Activated T-helper 1 cell treated with Interleukin-2 at 50 U/mL for 16 hours (primary cell): ENCODE measurements at regions not wholly inside any gene's neighbourhood (a gene's known extent, or its start where the extent isn't known, plus 50 kb on each side); places are given as distances from the start of the nearest gene placed in this dataset.
"Not testable (repeated sequence)": the region's sequence is repeated elsewhere in the genome, so short reads cannot be mapped to it uniquely, and the experiment has no call there.

Experiments used
- DNase-seq: peaks from one replicate; pipeline ENCODE4 v3.0.0-alpha.2; 2020; ENCODE audit warnings: low read depth

GRCh38 chr2:146388757-146389156, 1456.1 kb upstream of the ACVR2A start:
- no peak for DNase-seq

GRCh38 chr2:146386096-146386495, 1458.7 kb upstream of the ACVR2A start:
- no peak for DNase-seq

DNA sequence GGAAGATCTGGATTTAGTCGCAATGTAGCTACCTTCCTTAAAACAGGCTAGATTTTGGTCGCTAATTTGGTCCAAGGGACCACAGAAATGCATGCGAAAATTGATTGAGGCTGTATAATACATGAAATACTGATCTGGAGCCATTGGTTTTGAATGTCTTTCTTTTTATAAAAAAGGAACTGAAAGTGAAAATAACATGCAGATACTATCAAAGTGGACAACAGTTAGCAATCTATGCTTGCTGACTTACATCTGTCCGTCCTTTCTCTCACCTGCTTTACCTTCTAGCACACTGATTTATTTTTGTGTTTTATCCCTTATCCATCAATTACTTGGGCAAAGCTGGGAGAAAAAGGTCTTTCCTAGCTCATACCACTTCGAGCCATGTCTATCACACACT, 1459.8 kb upstream of the ACVR2A start:
- DNase-seq, result no peak

DNA sequence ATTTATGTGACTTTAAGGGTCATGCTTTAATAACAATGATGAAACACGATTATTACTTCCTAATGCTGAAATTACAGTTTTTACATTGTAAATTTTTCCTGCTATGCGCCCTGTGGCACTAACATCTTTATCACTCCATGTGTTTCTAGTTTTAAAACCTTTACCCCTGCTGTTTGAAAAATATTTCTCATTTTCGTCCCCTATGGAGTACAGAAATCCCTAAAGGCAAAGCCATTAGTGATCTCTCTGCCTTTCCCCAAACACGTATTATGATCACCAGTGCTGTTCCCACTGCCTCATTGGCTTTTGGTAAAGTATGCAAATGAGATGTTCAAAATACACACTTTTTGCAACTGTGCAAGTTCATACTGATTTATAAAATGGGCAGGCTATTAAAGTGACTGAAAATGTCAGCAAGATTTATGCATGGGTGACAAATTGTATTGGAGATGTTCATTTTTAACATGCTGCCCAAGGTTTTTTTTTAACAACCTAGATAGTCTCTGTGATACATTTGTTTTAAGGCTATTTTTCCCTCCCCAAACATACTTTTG, 1468.2 kb upstream of the ACVR2A start:
- DNase-seq, result no peak

DNA sequence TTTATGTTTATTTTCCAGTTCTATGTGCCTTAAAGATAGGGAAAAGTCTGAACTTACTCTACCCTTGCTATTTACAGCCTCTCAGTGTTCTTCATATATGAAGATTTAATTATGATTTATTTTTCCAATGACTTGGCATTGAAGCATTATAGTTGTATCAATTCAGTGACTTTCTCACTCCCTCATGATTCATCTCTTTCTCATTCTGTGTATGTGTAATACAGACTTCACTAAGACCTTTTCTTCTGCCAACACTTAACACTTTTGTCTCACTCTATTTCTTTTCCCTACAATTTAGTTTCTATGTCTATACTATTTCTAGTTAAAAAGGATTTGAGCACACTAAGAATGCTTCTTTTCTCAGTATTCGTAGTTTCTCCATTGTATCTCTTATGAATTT, 1470.3 kb upstream of the ACVR2A start:
- DNase-seq, result no peak

DNA sequence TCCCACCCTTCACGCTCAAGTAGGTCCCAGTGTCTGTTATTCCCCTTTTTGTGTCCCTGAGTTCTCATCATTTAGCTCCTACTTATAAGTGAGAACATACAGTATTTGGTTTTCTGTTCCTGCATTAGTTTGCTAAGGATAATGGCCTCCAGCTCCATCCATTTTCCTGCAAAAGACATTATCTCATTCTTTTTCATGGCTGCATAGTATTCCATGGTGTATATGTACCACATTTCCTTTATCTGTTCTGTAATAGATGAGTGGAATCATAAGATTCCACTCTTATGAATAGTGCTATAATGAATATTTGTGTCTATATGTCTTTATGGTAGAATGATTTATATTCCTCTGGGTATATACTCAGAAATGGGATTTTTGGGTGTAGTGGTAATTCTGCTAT, 1473.5 kb upstream of the ACVR2A start:
- DNase-seq, result not testable (repeated sequence)

DNA sequence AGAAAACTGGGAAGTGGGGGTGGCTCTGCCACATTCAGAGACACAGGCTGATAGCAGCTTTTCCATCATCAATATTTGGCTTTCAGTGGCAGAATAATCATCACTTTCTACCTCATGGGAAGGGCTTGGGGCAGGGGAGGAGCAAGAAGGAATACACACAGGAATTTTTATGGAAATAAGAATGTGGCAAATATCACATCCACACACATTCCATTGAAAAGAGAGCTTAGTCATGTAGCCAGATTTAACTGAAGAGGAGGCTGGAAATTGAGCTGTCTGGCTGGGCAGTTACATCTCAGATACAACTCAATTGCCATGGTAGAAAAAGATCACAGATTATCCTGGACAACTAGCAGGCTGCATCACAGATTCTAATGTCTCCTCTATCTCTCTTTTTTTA, 1474.0 kb upstream of the ACVR2A start:
- DNase-seq, result no peak

DNA sequence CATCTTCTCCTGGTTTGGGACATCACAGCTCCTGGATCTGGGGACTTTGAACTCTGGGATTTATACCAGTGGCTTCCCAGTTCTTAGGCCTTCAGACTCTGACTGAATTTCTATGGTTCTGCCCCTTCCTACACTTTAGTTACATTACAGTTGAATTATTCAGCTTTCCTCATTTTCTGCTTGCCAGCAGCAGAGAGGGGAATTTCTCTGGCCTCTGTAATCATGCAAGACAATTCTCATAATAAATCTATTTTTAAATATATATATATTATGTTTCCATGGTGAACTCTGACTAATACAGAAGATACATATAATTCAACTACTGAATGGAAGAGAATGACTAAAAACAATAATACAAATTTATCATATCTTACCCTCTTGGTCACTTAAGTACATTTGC, 1478.6 kb upstream of the ACVR2A start:
- no peak for DNase-seq

DNA sequence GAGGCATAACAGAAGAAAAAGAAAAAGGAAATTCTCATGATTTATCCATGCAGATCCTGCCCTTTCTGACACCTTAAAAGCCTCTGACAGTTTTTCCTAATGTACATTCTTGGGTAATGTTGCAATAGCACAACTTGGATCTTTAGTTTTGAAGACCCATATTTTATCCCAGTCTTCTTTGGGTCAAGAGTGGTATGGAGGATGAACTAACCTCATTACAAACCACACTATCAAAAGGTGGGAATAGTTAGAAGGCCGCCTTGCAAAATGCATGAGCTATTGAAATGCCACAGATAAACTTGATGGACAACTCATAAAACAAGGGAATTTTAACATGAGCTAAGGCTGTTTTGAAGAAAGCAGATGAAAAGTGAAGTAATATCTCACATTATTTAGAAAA, 1479.8 kb upstream of the ACVR2A start:
- DNase-seq, result no peak

GRCh38 chr2:146363731-146364130, 1481.1 kb upstream of the ACVR2A start:
- DNase-seq, result no peak

GRCh38 chr2:146351689-146352088, 1493.1 kb upstream of the ACVR2A start:
- no peak for DNase-seq

- DNase-seq, result no peak
These were observed 1495.5 kb upstream of the ACVR2A start for GRCh38 chr2:146349334-146349733.

DNA sequence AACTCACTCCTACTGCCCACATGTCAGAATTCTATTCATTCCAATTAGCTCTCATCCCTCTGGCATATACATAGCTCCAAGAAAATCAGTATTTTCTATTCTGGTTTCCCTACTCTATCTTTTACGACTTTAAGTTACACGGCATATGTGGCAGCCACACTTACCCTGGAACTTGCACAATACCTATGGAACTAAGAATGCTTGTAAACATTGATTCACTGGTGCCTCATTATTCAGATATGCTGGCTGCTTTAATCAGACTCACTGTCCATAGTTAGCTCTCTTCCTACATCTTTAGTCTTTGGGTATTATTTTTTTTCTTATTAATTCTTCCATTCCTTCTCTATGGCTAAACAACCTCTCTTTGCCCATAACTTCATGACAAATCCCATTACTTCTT, 1519.9 kb upstream of the ACVR2A start:
- no peak for DNase-seq

DNA sequence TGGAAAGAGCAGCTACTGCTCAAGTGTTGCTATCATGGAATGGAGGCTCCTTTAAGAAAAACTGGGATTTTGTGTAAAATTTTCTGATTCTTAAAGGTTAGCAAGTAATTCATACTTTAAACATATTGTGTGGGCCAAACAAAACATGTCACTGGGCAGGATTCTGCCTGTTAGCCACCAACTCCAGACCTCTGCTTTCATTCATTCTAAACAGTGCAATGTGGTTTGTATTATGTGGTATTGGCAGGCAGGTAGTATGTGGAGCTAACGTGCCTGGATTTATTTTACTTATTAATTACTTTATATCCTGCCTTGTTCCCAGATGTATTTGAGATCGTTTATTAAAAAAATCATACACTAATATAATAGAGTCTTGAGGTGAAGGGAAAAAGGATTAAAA, 1521.3 kb upstream of the ACVR2A start:
- DNase-seq, result no peak

GRCh38 chr2:146321175-146321574, 1523.7 kb upstream of the ACVR2A start:
- no peak for DNase-seq

DNA sequence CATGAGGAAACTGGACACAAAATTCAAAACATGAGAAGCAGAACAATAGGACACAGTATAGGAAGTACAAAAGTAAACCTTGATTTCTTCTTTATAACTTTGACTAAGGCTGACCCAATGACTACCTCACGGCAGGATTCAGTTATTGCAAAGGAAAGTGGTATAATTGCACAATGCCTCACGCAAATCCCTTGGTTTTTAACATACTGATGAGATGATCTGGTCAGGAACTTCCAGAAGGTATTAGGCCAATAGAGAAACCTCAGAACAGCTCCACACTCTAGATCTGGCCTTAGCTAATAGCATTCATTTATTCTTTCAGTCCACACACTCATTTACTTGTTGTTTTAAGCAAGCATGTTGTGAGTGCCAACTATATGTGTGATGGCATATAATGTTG, 1526.9 kb upstream of the ACVR2A start:
- no peak for DNase-seq

GRCh38 chr2:146312899-146313298, 1531.9 kb upstream of the ACVR2A start:
- no peak for DNase-seq

GRCh38 chr2:146305164-146305563, 1539.7 kb upstream of the ACVR2A start:
- no peak for DNase-seq

DNA sequence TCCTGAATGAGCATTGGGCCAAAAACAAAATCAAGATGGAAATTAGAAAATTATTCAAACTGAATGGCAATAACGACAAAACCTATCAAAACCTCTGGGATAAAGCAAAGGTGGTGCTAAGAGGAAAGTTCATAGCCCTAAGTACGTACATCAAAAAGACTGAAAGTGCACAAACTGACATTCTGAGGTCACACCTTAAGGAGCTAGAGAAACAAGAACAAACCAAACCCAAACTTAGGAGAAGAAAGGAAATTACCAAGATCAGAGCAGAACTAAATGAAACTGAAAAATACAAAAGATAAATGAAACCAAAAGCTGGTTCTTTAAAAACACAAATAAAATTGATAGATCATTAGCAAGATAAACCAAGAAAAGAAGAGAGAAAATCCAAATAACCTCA, 1543.5 kb upstream of the ACVR2A start:
- DNase-seq, result no peak

- no peak for DNase-seq
These were observed 1549.7 kb upstream of the ACVR2A start for GRCh38 chr2:146295080-146295670.

- no peak for DNase-seq
These were observed 1557.5 kb upstream of the ACVR2A start for GRCh38 chr2:146287281-146287680.

DNA sequence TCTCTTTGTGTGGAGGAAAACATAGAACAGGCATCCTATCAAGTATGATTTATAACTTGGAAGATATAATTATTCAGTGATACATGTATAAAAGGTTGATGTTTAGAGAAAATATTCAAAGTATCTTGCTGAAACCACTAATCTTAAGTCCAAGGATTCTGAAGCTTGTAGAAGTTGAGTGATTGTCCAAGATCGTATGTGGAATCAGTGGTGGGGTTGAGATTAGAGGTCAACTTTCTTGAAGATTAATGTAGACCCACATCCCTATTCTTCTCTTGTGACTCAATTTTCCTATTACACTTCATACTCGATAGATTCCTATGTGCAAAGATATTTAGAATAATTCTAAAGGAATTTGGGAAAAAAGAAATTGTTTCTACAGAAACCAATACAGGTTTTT, 1565.9 kb upstream of the ACVR2A start:
- no peak for DNase-seq

DNA sequence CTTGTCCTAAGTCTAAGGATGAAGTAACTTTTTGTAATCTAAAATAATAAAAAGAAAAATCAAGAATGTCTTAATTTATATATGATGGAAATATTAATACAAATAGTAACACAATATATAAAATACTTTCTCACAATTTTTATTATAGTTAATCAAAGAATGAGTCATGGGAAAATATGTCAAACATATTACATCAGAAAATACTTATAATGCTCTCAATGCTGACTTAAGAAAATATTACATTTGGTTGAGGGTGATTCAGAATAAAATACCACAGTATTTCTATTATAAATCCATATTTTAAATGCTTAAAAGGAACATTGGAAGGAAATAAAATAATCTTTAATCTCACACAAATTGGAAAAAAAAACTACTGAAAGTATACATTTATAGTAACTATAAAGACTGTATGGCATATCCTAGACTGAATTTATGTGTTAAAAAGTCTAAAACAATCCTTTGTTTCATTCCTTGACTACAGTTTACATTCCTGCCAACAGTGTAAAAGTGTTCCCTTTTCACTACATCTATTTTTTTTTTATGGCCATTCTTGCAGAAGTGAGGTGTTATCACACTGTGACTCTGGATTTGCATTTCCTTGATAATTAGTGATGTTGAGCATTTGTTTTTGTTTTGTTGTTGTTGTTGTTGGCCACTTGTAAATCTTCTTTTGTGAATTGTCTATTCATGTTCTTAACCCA, 1573.5 kb upstream of the ACVR2A start:
- no peak for DNase-seq

DNA sequence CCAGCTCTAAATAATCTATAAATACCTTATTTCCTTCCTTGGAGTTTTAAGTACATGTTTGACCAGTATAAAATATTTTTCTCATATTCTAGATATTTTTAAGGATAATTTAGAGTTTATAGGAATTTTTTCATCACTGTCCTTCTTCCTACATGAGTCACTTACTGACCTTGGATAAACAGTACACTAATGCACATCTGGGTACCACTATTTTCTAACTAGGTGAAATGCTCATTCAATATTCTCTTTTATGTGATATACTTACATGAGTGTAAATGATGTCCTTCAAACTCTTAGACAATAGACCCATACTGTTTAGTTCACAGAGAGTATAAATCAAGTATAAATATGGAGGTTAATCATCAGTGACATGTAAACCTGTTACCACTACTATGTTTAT, 1574.2 kb upstream of the ACVR2A start:
- DNase-seq, result no peak
